K562 (cell line): ENCODE measurements at regions not wholly inside any gene's neighbourhood (a gene's known extent, or its start where the extent isn't known, plus 50 kb on each side); places are given as distances from the start of the nearest gene placed in this dataset.

Experiments used
- ATAC-seq: fragments of 200-7000 bp; cut with Tn5 transposase; 3 replicates; pipeline ENCODE4 v1.9.1; 2020; ENCODE audit warnings: moderate library complexity
- BruUV-seq: library from RNA; stranded (reverse); fragments of 400-500 nt; replicated peaks from 2 replicates; lab custom pipeline; 2021; lab: Mats Ljungman, UMichigan
- CTCF ChIA-PET: fragments of 300-600 bp; formaldehyde crosslinking; extraction: SDS; loops from one replicate; lab custom pipeline; 2021; ENCODE audit warnings: low intra/inter-chr PET ratio; lab: Yijun Ruan, JAX
- POLR2A ChIA-PET: fragments of 300-600, 350-650 bp; sonication (Branson Sonifier 250); formaldehyde crosslinking; extraction: SDS; loops from one replicate; lab custom pipeline; 2021; ENCODE audit warnings: antibody characterized with exemption, inconsistent platforms; lab: Yijun Ruan, JAX
- DNase-seq, 4 experiments: peaks; one replicate each; pipeline versions ENCODE4 v3.0.0 to v3.0.0-alpha.2; 2011 to 2018; ENCODE audit warnings: low spot score in 3 of 4, mixed read lengths in 3 of 4; ENCODE audit errors: extremely low read depth in 1 of 4
- FAIRE-seq: peaks from 2 replicates; lab custom pipeline; 2011; peaks lifted over from hg19 to GRCh38; lab: Jason Lieb, UNC
- H2AFZ ChIP-seq: 2 replicates; pipeline ENCODE4 v1.6.0; 2011; ENCODE audit warnings: low read depth, low read length, control low read depth, inconsistent platforms
- H3K27ac ChIP-seq: fragments of 200-600 bp; 3 replicates; pipeline ENCODE4 v1.8.0; 2011; ENCODE audit warnings: low read depth, mild to moderate bottlenecking, control low read depth, inconsistent platforms, low read length, moderate library complexity, mixed read lengths; ENCODE audit errors: extremely low read depth
- H3K27me3 ChIP-seq, 2 experiments: fragments of 300-600 bp in 1 of 2; 2 replicates in 1 of 2; 3 replicates in 1 of 2; pipeline versions ENCODE4 v1.6.0 to v1.8.0; 2011; ENCODE audit warnings: inconsistent platforms in 2 of 2, low read length in 2 of 2, mild to moderate bottlenecking in 1 of 2, mixed read lengths in 1 of 2, moderate library complexity in 1 of 2; ENCODE audit not compliant: control insufficient read depth in 2 of 2, insufficient read depth in 2 of 2
- H3K36me3 ChIP-seq: fragments of 300-600 bp; 3 replicates; pipeline ENCODE4 v1.8.0; 2011; ENCODE audit warnings: mild to moderate bottlenecking, low read length, inconsistent platforms; ENCODE audit not compliant: control insufficient read depth, insufficient read depth
- H3K4me1 ChIP-seq, 2 experiments: fragments of 200-600 bp in 1 of 2; replicated peaks in 1 of 2; 2 replicates in 1 of 2; 3 replicates in 1 of 2; pipeline versions ENCODE4 v1.5.1 to v1.8.0; 2011; ENCODE audit warnings: inconsistent platforms in 2 of 2, low read length in 2 of 2, mild to moderate bottlenecking in 1 of 2, mixed read lengths in 1 of 2, moderate library complexity in 1 of 2; ENCODE audit not compliant: control insufficient read depth in 2 of 2, insufficient read depth in 2 of 2
- H3K4me2 ChIP-seq: 2 replicates; pipeline ENCODE4 v1.6.1; 2011; ENCODE audit warnings: low read length, control low read depth, inconsistent platforms, mixed read lengths; ENCODE audit not compliant: insufficient read depth
- H3K4me3 ChIP-seq: fragments of 200-600 bp; sonication (generic), shearing (Covaris generic); 2 replicates; pipeline ENCODE4 v1.5.1; 2016; ENCODE audit warnings: control low read depth, inconsistent platforms
- H3K79me2 ChIP-seq: fragments of 200-600 bp; 3 replicates; pipeline ENCODE4 v1.8.0; 2011; ENCODE audit warnings: low read length, inconsistent platforms; ENCODE audit not compliant: control insufficient read depth, insufficient read depth
- H3K9ac ChIP-seq, 2 experiments: 2 replicates each; pipeline versions ENCODE4 v1.6.0 to v1.6.1; 2011; ENCODE audit warnings: low read depth in 2 of 2, low read length in 2 of 2, control low read depth in 1 of 2, inconsistent platforms in 1 of 2, mild to moderate bottlenecking in 1 of 2, mixed read lengths in 1 of 2; ENCODE audit not compliant: insufficient read depth in 1 of 2
- H3K9me1 ChIP-seq: one replicate; pipeline ENCODE4 v1.6.0; 2011; ENCODE audit warnings: inconsistent platforms, mild to moderate bottlenecking, low read length, moderate library complexity; ENCODE audit not compliant: control insufficient read depth, insufficient read depth
- H3K9me3 ChIP-seq: replicated peaks from 2 replicates; pipeline ENCODE4 v1.5.1; 2011; ENCODE audit warnings: low read depth, low read length, inconsistent platforms; ENCODE audit not compliant: control insufficient read depth, insufficient read depth
- H4K20me1 ChIP-seq: replicated peaks from 2 replicates; pipeline ENCODE4 v1.6.1; 2011; ENCODE audit warnings: low read length, inconsistent platforms, mixed read lengths; ENCODE audit not compliant: control insufficient read depth, insufficient read depth
- BMI1 ChIP-seq: fragments of 150-350 bp; IDR thresholded peaks from 2 replicates; pipeline ENCODE4 v1.6.1; 2014; ENCODE audit warnings: low read length
- BRF2 ChIP-seq: IDR thresholded peaks from 3 replicates; pipeline ENCODE4 v1.6.1; 2011; ENCODE audit warnings: borderline replicate concordance, mild to moderate bottlenecking; ENCODE audit not compliant: insufficient read length, insufficient read depth
- ETS2 ChIP-seq: IDR thresholded peaks from 2 replicates; pipeline ENCODE4 v1.6.1; 2016; ENCODE audit warnings: borderline replicate concordance, missing genetic modification characterization, mild to moderate bottlenecking, moderate library complexity, missing compliant biosample characterization; ENCODE audit not compliant: poor library complexity, severe bottlenecking
- KDM4B ChIP-seq, 2 experiments: fragments of 450-650 bp in 1 of 2; sonication (generic) in 1 of 2; IDR thresholded peaks; 2 replicates each; pipeline ENCODE4 v1.6.1; 2016 to 2017; ENCODE audit warnings: borderline replicate concordance in 2 of 2, antibody characterized with exemption in 1 of 2, low read depth in 1 of 2, mild to moderate bottlenecking in 1 of 2
- PCBP1 ChIP-seq: fragments of 200-400 bp; formaldehyde crosslinking; IDR thresholded peaks from 2 replicates; pipeline ENCODE4 v1.6.1; 2018; ENCODE audit warnings: mild to moderate bottlenecking, low read depth, low read length; ENCODE audit not compliant: poor library complexity, severe bottlenecking
- RBFOX2 ChIP-seq: fragments of 200-400 bp; formaldehyde crosslinking; IDR thresholded peaks from 2 replicates; pipeline ENCODE4 v1.6.1; 2017; ENCODE audit warnings: low read depth, mild to moderate bottlenecking, low read length, moderate library complexity
- RBM15 ChIP-seq: fragments of 200-400 bp; formaldehyde crosslinking; IDR thresholded peaks from 2 replicates; pipeline ENCODE4 v1.6.1; 2018; ENCODE audit warnings: mild to moderate bottlenecking, low read length, moderate library complexity; ENCODE audit not compliant: insufficient read depth
- SMAD1 ChIP-seq: fragments of 150-350 bp; IDR thresholded peaks from 2 replicates; pipeline ENCODE4 v1.6.1; 2014; ENCODE audit warnings: low read length, low read depth; ENCODE audit not compliant: partially characterized antibody
- SRSF7 ChIP-seq: fragments of 200-400 bp; formaldehyde crosslinking; optimal IDR thresholded peaks from 2 replicates; pipeline ENCODE3; 2017; ENCODE audit warnings: mild to moderate bottlenecking, low read depth, low read length
- STAG1 ChIP-seq: sonication (generic); formaldehyde crosslinking; IDR thresholded peaks from 2 replicates; pipeline ENCODE4 v1.5.0; 2020; ENCODE audit warnings: missing genetic modification reagents, borderline replicate concordance
- SUPT5H ChIP-seq: fragments of 450-650 bp; IDR thresholded peaks from 2 replicates; pipeline ENCODE4 v1.6.1; 2016
- TFAP4 ChIP-seq: sonication (generic); formaldehyde crosslinking; IDR thresholded peaks from 2 replicates; pipeline ENCODE4 v1.8.0; 2022; ENCODE audit warnings: missing genetic modification reagents, mild to moderate bottlenecking, moderate library complexity, borderline replicate concordance
- ZBTB17 ChIP-seq: fragments of 450-650 bp; formaldehyde crosslinking; IDR thresholded peaks from 2 replicates; pipeline ENCODE4 v1.4.0; 2020; ENCODE audit warnings: mild to moderate bottlenecking
- ZFP1 ChIP-seq: fragments of 450-650 bp; formaldehyde crosslinking; IDR thresholded peaks from 2 replicates; pipeline ENCODE4 v1.4.0; 2020; ENCODE audit warnings: mild to moderate bottlenecking, mixed read lengths
- ZNF146 ChIP-seq: IDR thresholded peaks from one replicate; pipeline ENCODE4 v1.6.1; 2018; ENCODE audit warnings: missing compliant biosample characterization; ENCODE audit not compliant: unreplicated experiment
- ZNF165 ChIP-seq: fragments of 250-450 bp; sonication (Bioruptor Pico); IDR thresholded peaks from 2 replicates; pipeline ENCODE4 v1.4.0; 2020; ENCODE audit warnings: borderline replicate concordance
- ZNF583 ChIP-seq: fragments of 250-450 bp; sonication (Bioruptor Pico); IDR thresholded peaks from 2 replicates; pipeline ENCODE4 v1.4.0; 2020
- ZSCAN32 ChIP-seq: fragments of 450-650 bp; formaldehyde crosslinking; IDR thresholded peaks from 2 replicates; pipeline ENCODE4 v1.4.0; 2020; ENCODE audit warnings: mild to moderate bottlenecking, moderate library complexity
- WGBS: fragments of 100-300 bp; shearing (Covaris generic); methylation state at CpG from one replicate; pipeline ENCODE4 v1.1.6; 2016; ENCODE audit warnings: low coverage, mixed read lengths; ENCODE audit not compliant: insufficient coverage; ENCODE audit errors: missing lambda C conversion rate; 5-methylcytosine and 5-hydroxymethylcytosine counted together
- in situ Hi-C: fragments of 300-500 bp; cut with MboI; formaldehyde crosslinking; loops from 4 replicates; pipeline ENCODE4 v1.15.0; 2018; ENCODE audit warnings: inconsistent platforms, mixed read lengths
- intact Hi-C: fragments of 100-400 bp; cut with micrococcal nuclease; formaldehyde crosslinking; loops from 2 replicates; pipeline ENCODE4 v1.14.2; 2022

GRCh38 chr7:79880312-79880711 lies 254.3 kb upstream of the GNAI1 start:
- in situ Hi-C loops, result no loop called here
- DNase-seq, result no peak
- FAIRE-seq, result no peak

More at GRCh38 chr7:79880312-79880711, 254.3 kb upstream of the GNAI1 start:
- no peaks in the 10 kb centered on the region for H4K20me1 ChIP-seq
- no peak for TF ChIP-seq ZBTB17 (CRISPR knock-in tag)
- no peak for TF ChIP-seq ETS2 (tag)
- TF ChIP-seq KDM4B (IDR thresholded peaks at IDR 0.05; ENCODE audit: borderline replicate concordance in 2 of 2, low read depth in 1 of 2), result no peak
- TF ChIP-seq BRF2, result no peak
- TF ChIP-seq SUPT5H, result no peak
- TF ChIP-seq ZNF583 (CRISPR knock-in tag), result no peak
- TF ChIP-seq ZFP1 (CRISPR knock-in tag), result no peak
- TF ChIP-seq TFAP4 (CRISPR knock-in tag), result no peak
- TF ChIP-seq ZNF146 (CRISPR knock-in tag), result no peak
- TF ChIP-seq BMI1, result no peak
- no peak for TF ChIP-seq RBFOX2
- TF ChIP-seq ZNF165, result no peak
- TF ChIP-seq SRSF7, result no peak
- TF ChIP-seq STAG1 (CRISPR knock-in tag), result no peak
- no peak for TF ChIP-seq RBM15
- no peak for TF ChIP-seq SMAD1
- TF ChIP-seq ZSCAN32, result no peak
- TF ChIP-seq PCBP1, result no peak
- H3K9ac ChIP-seq, result no peak overlapping the region
- no peaks in the 10 kb centered on the region for H3K9me3 ChIP-seq
- no TSS peak for BruUV-seq
- WGBS, result 3% methylated on average over 2 of the region's 2 CpGs
- H3K4me2 ChIP-seq, result no peak overlapping the region
- no peaks in the 10 kb centered on the region for H3K9me1 ChIP-seq
- ChIA-PET CTCF (no interaction called here), POLR2A (no interaction called here)
- no peaks in the 10 kb centered on the region for H3K36me3 ChIP-seq
- no peak overlapping the region for H2AFZ ChIP-seq
- no peaks in the 10 kb centered on the region for H3K4me1 ChIP-seq
- H3K27me3 ChIP-seq, result no peaks in the 10 kb centered on the region
- H3K27ac ChIP-seq, result no peak overlapping the region
- no peak overlapping the region for H3K4me3 ChIP-seq
- ATAC-seq, result no peak
- H3K79me2 ChIP-seq, result no peaks in the 10 kb centered on the region
- intact Hi-C loops, result no loop called here
